ENCODE measurements at regions not wholly inside any gene's neighbourhood (a gene's known extent, or its start where the extent isn't known, plus 50 kb on each side); places are given as distances from the start of the nearest gene placed in this dataset.

GRCh38 chr20:57957411-57958049, 247.7 kb upstream of the PMEPA1 start:
- Histone ChIP-seq H2BK5ac (ENCODE audit: low read depth, low read length, poor library complexity, severe bottlenecking) (no peak overlapping the region), H4K91ac (ENCODE audit: low read length) (no peak overlapping the region), H2BK12ac (ENCODE audit: low read length in 2 of 2) (no peak overlapping the region), H3K14ac (ENCODE audit: low read length in 2 of 2) (no peak overlapping the region), H3K36me3 (ENCODE audit: control insufficient read depth in 1 of 2, insufficient read depth in 2 of 2, low read depth in 1 of 2, low read length in 2 of 2) (no peaks in the 10 kb centered on the region), H3K9ac (ENCODE audit: low read length) (peak overlapping the region; percentile 32), H2BK120ac (ENCODE audit: low read depth, low read length) (no peak overlapping the region), H2BK15ac (ENCODE audit: low read depth, poor library complexity, severe bottlenecking) (no peak overlapping the region), H3K27ac (ENCODE audit: low read length, poor library complexity, severe bottlenecking) (no peak overlapping the region), H3K18ac (ENCODE audit: low read depth in 1 of 2, low read length in 2 of 2) (no peak overlapping the region), H3K4me2 (ENCODE audit: low read length, poor library complexity, severe bottlenecking) (no peak overlapping the region), H3K9me3 (ENCODE audit: control insufficient read depth, low read length) (no peaks in the 10 kb centered on the region), H4K8ac (ENCODE audit: low read length) (no peak overlapping the region), H3K23ac (ENCODE audit: low read length in 2 of 2) (no peak overlapping the region), H3K4me1 (ENCODE audit: control insufficient read depth, insufficient read depth, low read depth, low read length) (no peaks in the 10 kb centered on the region), H3K4me3 (ENCODE audit: insufficient read depth in 1 of 2, low read depth in 1 of 2, low read length in 2 of 2) (no peak overlapping the region), H2AFZ (ENCODE audit: low read depth, low read length) (no peak overlapping the region), H3K27me3 (ENCODE audit: control insufficient read depth in 1 of 2, insufficient read depth in 1 of 2, low read length in 2 of 2) (peaks cover 0 to 51% of the 10 kb centered on the region in 2 experiments), H2AK5ac (ENCODE audit: low read length, severe bottlenecking) (no peak overlapping the region), H3K79me1 (replicated peaks; ENCODE audit: low read length, poor library complexity, severe bottlenecking) (no peaks in the 10 kb centered on the region), H3K4ac (ENCODE audit: low read depth in 1 of 2, low read length in 2 of 2) (no peak overlapping the region)
- no peak for DNase-seq
- 29% methylated on average over 9 of the region's 10 CpGs for WGBS

- H3K9ac ChIP-seq (ENCODE audit: low read length) = no peak overlapping the region
- no peak overlapping the region for H3K18ac ChIP-seq (ENCODE audit: low read depth in 1 of 2, low read length in 2 of 2)
- no peak overlapping the region for H3K23ac ChIP-seq (ENCODE audit: low read length in 2 of 2)
- no peak overlapping the region for H4K91ac ChIP-seq (ENCODE audit: low read length)
- no peaks in the 10 kb centered on the region for H3K4me1 ChIP-seq (ENCODE audit: control insufficient read depth, insufficient read depth, low read depth, low read length)
- H2AFZ ChIP-seq (ENCODE audit: low read depth, low read length) = no peak overlapping the region
- H3K27ac ChIP-seq (ENCODE audit: low read length, poor library complexity, severe bottlenecking) = no peak overlapping the region
- DNase-seq = no peak
- no peak overlapping the region for H2BK120ac ChIP-seq (ENCODE audit: low read depth, low read length)
- no peak overlapping the region for H4K8ac ChIP-seq (ENCODE audit: low read length)
- no peak overlapping the region for H3K14ac ChIP-seq (ENCODE audit: low read length in 2 of 2)
- no peak overlapping the region for H2BK12ac ChIP-seq (ENCODE audit: low read length in 2 of 2)
- no peak overlapping the region for H2BK5ac ChIP-seq (ENCODE audit: low read depth, low read length, poor library complexity, severe bottlenecking)
- 59% methylated on average over 4 of the region's 4 CpGs for WGBS
- peaks cover 0 to 43% of the 10 kb centered on the region in 2 experiments for H3K27me3 ChIP-seq (ENCODE audit: control insufficient read depth in 1 of 2, insufficient read depth in 1 of 2, low read length in 2 of 2)
- no peaks in the 10 kb centered on the region for H3K36me3 ChIP-seq (ENCODE audit: control insufficient read depth in 1 of 2, insufficient read depth in 2 of 2, low read depth in 1 of 2, low read length in 2 of 2)
- H3K4ac ChIP-seq (ENCODE audit: low read depth in 1 of 2, low read length in 2 of 2) = no peak overlapping the region
- H3K79me1 ChIP-seq (replicated peaks; ENCODE audit: low read length, poor library complexity, severe bottlenecking) = no peaks in the 10 kb centered on the region
- no peak overlapping the region for H2AK5ac ChIP-seq (ENCODE audit: low read length, severe bottlenecking)
- no peak overlapping the region for H2BK15ac ChIP-seq (ENCODE audit: low read depth, poor library complexity, severe bottlenecking)
- no peak overlapping the region for H3K4me3 ChIP-seq (ENCODE audit: insufficient read depth in 1 of 2, low read depth in 1 of 2, low read length in 2 of 2)
- H3K4me2 ChIP-seq (ENCODE audit: low read length, poor library complexity, severe bottlenecking) = no peak overlapping the region
- H3K9me3 ChIP-seq (ENCODE audit: control insufficient read depth, low read length) = no peaks in the 10 kb centered on the region
Measured at GRCh38 chr20:57953638-57954037, 243.8 kb upstream of the PMEPA1 start.

- Histone ChIP-seq H3K18ac (ENCODE audit: low read depth in 1 of 2, low read length in 2 of 2) (no peak overlapping the region), H3K36me3 (ENCODE audit: control insufficient read depth in 1 of 2, insufficient read depth in 2 of 2, low read depth in 1 of 2, low read length in 2 of 2) (no peaks in the 10 kb centered on the region), H2AK5ac (ENCODE audit: low read length, severe bottlenecking) (no peak overlapping the region), H3K14ac (ENCODE audit: low read length in 2 of 2) (no peak overlapping the region), H3K4ac (ENCODE audit: low read depth in 1 of 2, low read length in 2 of 2) (no peak overlapping the region), H2BK5ac (ENCODE audit: low read depth, low read length, poor library complexity, severe bottlenecking) (no peak overlapping the region), H4K8ac (ENCODE audit: low read length) (no peak overlapping the region), H3K9me3 (ENCODE audit: control insufficient read depth, low read length) (no peaks in the 10 kb centered on the region), H4K91ac (ENCODE audit: low read length) (no peak overlapping the region), H3K79me1 (replicated peaks; ENCODE audit: low read length, poor library complexity, severe bottlenecking) (no peaks in the 10 kb centered on the region), H3K27ac (ENCODE audit: low read length, poor library complexity, severe bottlenecking) (no peak overlapping the region), H3K4me2 (ENCODE audit: low read length, poor library complexity, severe bottlenecking) (no peak overlapping the region), H3K4me1 (ENCODE audit: control insufficient read depth, insufficient read depth, low read depth, low read length) (no peaks in the 10 kb centered on the region), H3K4me3 (ENCODE audit: insufficient read depth in 1 of 2, low read depth in 1 of 2, low read length in 2 of 2) (no peak overlapping the region), H2BK12ac (ENCODE audit: low read length in 2 of 2) (no peak overlapping the region), H2BK120ac (ENCODE audit: low read depth, low read length) (no peak overlapping the region), H2BK15ac (ENCODE audit: low read depth, poor library complexity, severe bottlenecking) (no peak overlapping the region), H2AFZ (ENCODE audit: low read depth, low read length) (no peak overlapping the region), H3K9ac (ENCODE audit: low read length) (no peak overlapping the region), H3K27me3 (ENCODE audit: control insufficient read depth in 1 of 2, insufficient read depth in 1 of 2, low read length in 2 of 2) (peaks cover 0 to 41% of the 10 kb centered on the region in 2 experiments), H3K23ac (ENCODE audit: low read length in 2 of 2) (no peak overlapping the region)
- WGBS = 78% methylated on average over 1 of the region's 1 CpG
- DNase-seq = no peak
Measured at GRCh38 chr20:57952136-57952535, 242.3 kb upstream of the PMEPA1 start.

- Histone ChIP-seq H3K14ac (ENCODE audit: low read length in 2 of 2) (no peak overlapping the region), H2AFZ (ENCODE audit: low read depth, low read length) (no peak overlapping the region), H2BK15ac (ENCODE audit: low read depth, poor library complexity, severe bottlenecking) (no peak overlapping the region), H3K23ac (ENCODE audit: low read length in 2 of 2) (no peak overlapping the region), H3K4me3 (ENCODE audit: insufficient read depth in 1 of 2, low read depth in 1 of 2, low read length in 2 of 2) (no peak overlapping the region), H2AK5ac (ENCODE audit: low read length, severe bottlenecking) (no peak overlapping the region), H4K91ac (ENCODE audit: low read length) (no peak overlapping the region), H4K8ac (ENCODE audit: low read length) (no peak overlapping the region), H3K27ac (ENCODE audit: low read length, poor library complexity, severe bottlenecking) (no peak overlapping the region), H3K4me2 (ENCODE audit: low read length, poor library complexity, severe bottlenecking) (no peak overlapping the region), H3K36me3 (ENCODE audit: control insufficient read depth in 1 of 2, insufficient read depth in 2 of 2, low read depth in 1 of 2, low read length in 2 of 2) (no peaks in the 10 kb centered on the region), H3K9ac (ENCODE audit: low read length) (no peak overlapping the region), H2BK120ac (ENCODE audit: low read depth, low read length) (no peak overlapping the region), H3K9me3 (ENCODE audit: control insufficient read depth, low read length) (no peaks in the 10 kb centered on the region), H2BK5ac (ENCODE audit: low read depth, low read length, poor library complexity, severe bottlenecking) (no peak overlapping the region), H3K4ac (ENCODE audit: low read depth in 1 of 2, low read length in 2 of 2) (no peak overlapping the region), H3K4me1 (ENCODE audit: control insufficient read depth, insufficient read depth, low read depth, low read length) (no peaks in the 10 kb centered on the region), H2BK12ac (ENCODE audit: low read length in 2 of 2) (no peak overlapping the region), H3K18ac (ENCODE audit: low read depth in 1 of 2, low read length in 2 of 2) (no peak overlapping the region), H3K79me1 (replicated peaks; ENCODE audit: low read length, poor library complexity, severe bottlenecking) (no peaks in the 10 kb centered on the region), H3K27me3 (ENCODE audit: control insufficient read depth in 1 of 2, insufficient read depth in 1 of 2, low read length in 2 of 2) (peaks cover 0 to 37% of the 10 kb centered on the region in 2 experiments)
- no peak for DNase-seq
- 56% methylated on average over 3 of the region's 3 CpGs for WGBS
Measured at GRCh38 chr20:57951549-57951948, 241.7 kb upstream of the PMEPA1 start.
